ENCODE measurements at regions not wholly inside any gene's neighbourhood (a gene's known extent, or its start where the extent isn't known, plus 50 kb on each side); places are given as distances from the start of the nearest gene placed in this dataset.

GRCh38 chr12:131355361-131356245, 355.3 kb upstream of the SFSWAP start:
- BruUV-seq (replicated peaks), result no TSS peak

More at GRCh38 chr12:131355361-131356245, 355.3 kb upstream of the SFSWAP start:
- Histone ChIP-seq H4K20me1 (replicated peaks; ENCODE audit: control insufficient read depth, insufficient read depth, low read length) (no peaks in the 10 kb centered on the region), H3K79me2 (ENCODE audit: control insufficient read depth, insufficient read depth, low read length) (no peaks in the 10 kb centered on the region), H3K27ac (ENCODE audit: extremely low read depth, low read depth, low read length) (no peak overlapping the region), H2AFZ (ENCODE audit: low read depth, low read length) (0 out of 2 replicates have a peak overlapping the region, but pooled peaks have one; percentile 5), H3K9me1 (ENCODE audit: control insufficient read depth, insufficient read depth, low read length) (no peaks in the 10 kb centered on the region), H3K36me3 (ENCODE audit: control insufficient read depth, insufficient read depth, low read length) (no peaks in the 10 kb centered on the region; the same call in 2 of the 3 replicates), H3K4me3 (no peak overlapping the region), H3K27me3 (ENCODE audit: control insufficient read depth in 2 of 2, insufficient read depth in 2 of 2, low read length in 2 of 2) (no peaks in the 10 kb centered on the region), H3K4me1 (replicated peaks in 1 of 2; ENCODE audit: control insufficient read depth in 2 of 2, insufficient read depth in 2 of 2, low read length in 2 of 2) (peaks cover 27 to 32% of the 10 kb centered on the region in 2 experiments), H3K9me3 (replicated peaks; ENCODE audit: control insufficient read depth, insufficient read depth, low read depth, low read length) (peaks cover 7% of the 10 kb centered on the region), H3K9ac (ENCODE audit: insufficient read depth in 1 of 2, low read depth in 2 of 2, low read length in 2 of 2) (peak overlapping the region in 1 of 2 experiments; percentile 52; a peak in 2 of 4 replicates), H3K4me2 (ENCODE audit: insufficient read depth, low read length) (no peak overlapping the region)
- ChIA-PET POLR2A (interaction anchor here (0.6 to 1.3 kb wide), 3 partner anchors 8 to 223 kb away, joined by 3 to 5 read pairs (median 5); no protein-coding TSS in a partner anchor), CTCF (ENCODE audit: low intra/inter-chr PET ratio) (no interaction called here)
- no peak for DNase-seq (ENCODE audit: extremely low read depth in 1 of 4, low spot score in 3 of 4)
- WGBS (ENCODE audit: insufficient coverage, low coverage, missing lambda C conversion rate), result 71% methylated on average over 29 of the region's 29 CpGs
- intact Hi-C loops (cut with micrococcal nuclease) (loop anchor here (10.0 kb wide), 2 partner anchors 121 to 521 kb away; partner anchors contain the start of gene STX2), in situ Hi-C loops (cut with MboI) (no loop called here)
- TF ChIP-seq ID3 (CRISPR knock-in tag; IDR thresholded peaks at IDR 0.05), result no peak
- no peak for TF ChIP-seq ID3 (tag; IDR thresholded peaks at IDR 0.05)
- TF ChIP-seq NFXL1 (CRISPR knock-in tag; IDR thresholded peaks at IDR 0.05), result no peak
- TF ChIP-seq FOXM1 (IDR thresholded peaks at IDR 0.05; ENCODE audit: low read depth), result no peak
- TF ChIP-seq FOXM1 (CRISPR knock-in tag; IDR thresholded peaks at IDR 0.05; ENCODE audit: low read depth), result no peak
- no peak for TF ChIP-seq HNRNPUL1 (IDR thresholded peaks at IDR 0.05; ENCODE audit: low read length)
- no peak for TF ChIP-seq ZBTB7A (IDR thresholded peaks at IDR 0.05; ENCODE audit: borderline replicate concordance, control insufficient read depth, low read depth, low read length)
- TF ChIP-seq GMEB1 (CRISPR knock-in tag; IDR thresholded peaks at IDR 0.05), result no peak
- TF ChIP-seq GTF3C2 (IDR thresholded peaks at IDR 0.05; ENCODE audit: borderline replicate concordance, extremely low read depth, insufficient read length), result no peak
- no peak for TF ChIP-seq SRSF7 (optimal IDR thresholded peaks at IDR 0.05; ENCODE audit: low read depth, low read length)
- no peak for FAIRE-seq
- no peak for ATAC-seq
